NCI-H82 treated with DMSO at 0.1 percent for 48 hours (cell line): ENCODE measurements at regions not wholly inside any gene's neighbourhood (a gene's known extent, or its start where the extent isn't known, plus 50 kb on each side); places are given as distances from the start of the nearest gene placed in this dataset.

Source experiments
- DNase-seq: peaks from one replicate; lab custom pipeline; 2025; ENCODE audit not compliant: unreplicated experiment; lab: John Stamatoyannopoulos, UW

- DNase-seq = no peak
Observed at GRCh38 chr3:165283328-165283727, 87.1 kb upstream of the SLITRK3 start.

- no peak for DNase-seq
Observed at GRCh38 chr3:165279471-165279870, 83.3 kb upstream of the SLITRK3 start.

- DNase-seq = no peak
Observed at GRCh38 chr3:165273411-165273810, 77.2 kb upstream of the SLITRK3 start.

GRCh38 chr3:165259541-165260193 is 63.5 kb upstream of the SLITRK3 start:
- no peak for DNase-seq

DNA sequence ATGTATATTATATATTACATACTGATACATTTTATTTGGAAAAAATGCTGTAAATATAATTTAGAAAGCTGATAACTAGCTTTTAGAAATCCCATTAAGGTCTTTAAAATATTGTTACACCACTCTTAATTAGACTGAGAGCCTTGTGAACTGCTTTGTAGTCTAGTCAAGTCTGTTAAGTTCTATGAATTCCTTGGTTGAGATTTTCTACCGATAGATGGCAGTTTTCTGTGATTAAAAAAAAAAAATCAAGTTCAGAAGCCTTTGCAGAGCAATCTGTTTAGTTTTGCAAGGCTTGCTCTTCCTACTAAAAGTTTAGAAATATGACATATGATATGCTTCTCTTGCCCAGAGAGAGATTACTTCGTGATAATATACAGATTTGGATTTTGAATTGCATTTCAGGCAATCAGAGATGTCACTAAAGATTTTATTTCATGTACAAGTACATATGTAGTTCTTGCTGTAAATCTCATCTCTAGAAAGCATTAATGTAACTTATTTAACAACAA is 60.4 kb upstream of the SLITRK3 start:
- peak; percentile 56 for DNase-seq

DNA sequence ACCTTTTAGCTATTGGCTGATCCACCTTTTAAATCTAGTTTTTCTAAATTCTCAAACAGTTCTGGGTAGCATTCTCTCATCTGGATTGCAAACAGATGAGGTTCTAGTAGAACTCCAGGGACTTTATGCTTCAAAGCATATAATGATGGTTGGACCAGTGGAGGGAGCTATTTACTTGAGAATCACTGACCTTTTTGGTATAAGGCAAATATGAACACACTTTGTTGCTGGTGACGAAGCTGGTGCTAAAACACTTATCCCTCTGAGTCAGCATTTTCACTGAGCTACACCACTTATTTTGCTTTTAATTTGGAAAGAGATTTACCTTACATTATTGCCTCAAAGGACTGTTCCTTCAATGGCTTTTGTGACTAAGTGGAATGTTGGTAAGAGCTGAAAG is 58.6 kb upstream of the SLITRK3 start:
- peak; percentile 46 for DNase-seq
